T-helper 17 cell (primary cell): ENCODE measurements at regions not wholly inside any gene's neighbourhood (a gene's known extent, or its start where the extent isn't known, plus 50 kb on each side); places are given as distances from the start of the nearest gene placed in this dataset.
A peak's percentile ranks its signal among the peaks of the same experiment; 100 is the strongest.

Source experiments
- ATAC-seq: fragments of 150-1000 bp; cut with Tn5 transposase; 2 replicates; pipeline ENCODE4 v1.10.0; 2021; ENCODE audit warnings: mild to moderate bottlenecking, moderate library complexity
- DNase-seq, 3 donors: peaks; one replicate each; pipeline versions ENCODE4 v3.0.0 to v3.0.0-alpha.2; 2020 to 2021
- H3K9me3 ChIP-seq: one replicate; pipeline ENCODE4 v1.7.0; 2013; ENCODE audit warnings: low read length, mild to moderate bottlenecking; ENCODE audit not compliant: control insufficient read depth, poor library complexity, severe bottlenecking
- H3K27ac Mint-ChIP-seq: one replicate; pipeline ENCODE4 v1.8.0; 2022; ENCODE audit warnings: mild to moderate bottlenecking, moderate library complexity, mixed read lengths
- H3K27me3 Mint-ChIP-seq: one replicate; pipeline ENCODE4 v1.8.0; 2022; ENCODE audit warnings: mixed read lengths
- H3K36me3 Mint-ChIP-seq: one replicate; pipeline ENCODE4 v1.8.0; 2022; ENCODE audit warnings: low read depth, mixed read lengths
- H3K4me1 Mint-ChIP-seq: one replicate; pipeline ENCODE4 v1.8.0; 2022; ENCODE audit warnings: mild to moderate bottlenecking, mixed read lengths
- H3K4me3 Mint-ChIP-seq: one replicate; pipeline ENCODE4 v1.8.0; 2022; ENCODE audit warnings: mild to moderate bottlenecking, moderate library complexity, mixed read lengths

GRCh38 chr5:164680812-164681520 is 1175.5 kb downstream of the MAT2B start:
- H3K27ac Mint-ChIP-seq, result no peak overlapping the region
- no peak overlapping the region for H3K4me3 Mint-ChIP-seq

GRCh38 chr5:164687391-164687790 is 1182.0 kb downstream of the MAT2B start:
- H3K9me3 ChIP-seq, result no peaks in the 10 kb centered on the region
- H3K27ac Mint-ChIP-seq, result no peak overlapping the region

More at GRCh38 chr5:164680812-164681520, 1175.5 kb downstream of the MAT2B start:
- DNase-seq, result no peak
- Mint-ChIP-seq H3K4me1 (no peaks in the 10 kb centered on the region), H3K36me3 (no peaks in the 10 kb centered on the region), H3K27me3 (no peaks in the 10 kb centered on the region)
- no peaks in the 10 kb centered on the region for H3K9me3 ChIP-seq
- ATAC-seq, result no peak

GRCh38 chr5:164688437-164688836 is 1183.0 kb downstream of the MAT2B start:
- no peak overlapping the region for H3K27ac Mint-ChIP-seq
- H3K4me3 Mint-ChIP-seq, result no peak overlapping the region

More at GRCh38 chr5:164687391-164687790, 1182.0 kb downstream of the MAT2B start:
- Mint-ChIP-seq H3K4me1 (no peaks in the 10 kb centered on the region), H3K36me3 (no peaks in the 10 kb centered on the region), H3K4me3 (no peak overlapping the region), H3K27me3 (no peaks in the 10 kb centered on the region)
- DNase-seq, result no peak
- no peak for ATAC-seq

GRCh38 chr5:164708831-164709230 is 1203.4 kb downstream of the MAT2B start:
- H3K27ac Mint-ChIP-seq, result no peak overlapping the region
- H3K27me3 Mint-ChIP-seq, result no peaks in the 10 kb centered on the region
- no peaks in the 10 kb centered on the region for H3K36me3 Mint-ChIP-seq
- H3K4me3 Mint-ChIP-seq, result no peak overlapping the region
- H3K4me1 Mint-ChIP-seq, result no peaks in the 10 kb centered on the region
- DNase-seq, result no peak
- no peak for ATAC-seq
- no peaks in the 10 kb centered on the region for H3K9me3 ChIP-seq

More at GRCh38 chr5:164688437-164688836, 1183.0 kb downstream of the MAT2B start:
- no peaks in the 10 kb centered on the region for H3K36me3 Mint-ChIP-seq
- no peak for DNase-seq
- no peaks in the 10 kb centered on the region for H3K9me3 ChIP-seq
- ATAC-seq, result no peak
- H3K27me3 Mint-ChIP-seq, result no peaks in the 10 kb centered on the region
- no peaks in the 10 kb centered on the region for H3K4me1 Mint-ChIP-seq

GRCh38 chr5:164713682-164714081 is 1208.3 kb downstream of the MAT2B start:
- Mint-ChIP-seq H3K27ac (no peak overlapping the region), H3K4me3 (no peak overlapping the region), H3K4me1 (no peaks in the 10 kb centered on the region), H3K27me3 (no peaks in the 10 kb centered on the region), H3K36me3 (no peaks in the 10 kb centered on the region)
- H3K9me3 ChIP-seq, result no peaks in the 10 kb centered on the region
- ATAC-seq, result no peak
- DNase-seq, result no peak

GRCh38 chr5:164721116-164721515 is 1215.7 kb downstream of the MAT2B start:
- H3K27me3 Mint-ChIP-seq, result no peaks in the 10 kb centered on the region
- no peak for ATAC-seq
- H3K36me3 Mint-ChIP-seq, result no peaks in the 10 kb centered on the region

GRCh38 chr5:164721656-164722055 is 1216.2 kb downstream of the MAT2B start:
- Mint-ChIP-seq H3K4me1 (no peaks in the 10 kb centered on the region), H3K27me3 (no peaks in the 10 kb centered on the region), H3K27ac (no peak overlapping the region), H3K36me3 (no peaks in the 10 kb centered on the region), H3K4me3 (no peak overlapping the region)
- ATAC-seq (no peak), DNase-seq (no peak)
- no peaks in the 10 kb centered on the region for H3K9me3 ChIP-seq

More at GRCh38 chr5:164721116-164721515, 1215.7 kb downstream of the MAT2B start:
- no peak overlapping the region for H3K27ac Mint-ChIP-seq
- no peaks in the 10 kb centered on the region for H3K4me1 Mint-ChIP-seq
- DNase-seq, result no peak
- no peaks in the 10 kb centered on the region for H3K9me3 ChIP-seq
- H3K4me3 Mint-ChIP-seq, result no peak overlapping the region

- DNase-seq (no peak), ATAC-seq (no peak)
- Mint-ChIP-seq H3K36me3 (no peaks in the 10 kb centered on the region), H3K27me3 (no peaks in the 10 kb centered on the region), H3K27ac (no peak overlapping the region), H3K4me3 (no peak overlapping the region), H3K4me1 (no peaks in the 10 kb centered on the region)
- no peaks in the 10 kb centered on the region for H3K9me3 ChIP-seq
These were observed 1217.3 kb downstream of the MAT2B start for GRCh38 chr5:164722702-164723101.

- no peaks in the 10 kb centered on the region for H3K9me3 ChIP-seq
- no peaks in the 10 kb centered on the region for H3K4me1 Mint-ChIP-seq
- no peaks in the 10 kb centered on the region for H3K27me3 Mint-ChIP-seq
- DNase-seq (no peak), ATAC-seq (no peak)
- H3K27ac Mint-ChIP-seq, result no peak overlapping the region
- no peak overlapping the region for H3K4me3 Mint-ChIP-seq
- H3K36me3 Mint-ChIP-seq, result no peaks in the 10 kb centered on the region
These were observed 1221.6 kb downstream of the MAT2B start for GRCh38 chr5:164727012-164727411.

- H3K27ac Mint-ChIP-seq, result no peak overlapping the region
- no peak for DNase-seq
- no peaks in the 10 kb centered on the region for H3K4me1 Mint-ChIP-seq
- H3K9me3 ChIP-seq, result no peaks in the 10 kb centered on the region
- no peak overlapping the region for H3K4me3 Mint-ChIP-seq
- no peak for ATAC-seq
- no peaks in the 10 kb centered on the region for H3K36me3 Mint-ChIP-seq
- H3K27me3 Mint-ChIP-seq, result no peaks in the 10 kb centered on the region
These were observed 1223.3 kb downstream of the MAT2B start for GRCh38 chr5:164728733-164729132.

- no peaks in the 10 kb centered on the region for H3K36me3 Mint-ChIP-seq
- no peak for ATAC-seq
- H3K4me1 Mint-ChIP-seq, result no peaks in the 10 kb centered on the region
- H3K27ac Mint-ChIP-seq, result no peak overlapping the region
- no peak for DNase-seq
- H3K4me3 Mint-ChIP-seq, result no peak overlapping the region
- no peaks in the 10 kb centered on the region for H3K27me3 Mint-ChIP-seq
- H3K9me3 ChIP-seq, result peaks cover 2% of the 10 kb centered on the region
These were observed 1229.9 kb downstream of the MAT2B start for GRCh38 chr5:164735334-164735733.

- no peaks in the 10 kb centered on the region for H3K36me3 Mint-ChIP-seq
- H3K27ac Mint-ChIP-seq, result no peak overlapping the region
- ATAC-seq (no peak), DNase-seq (no peak)
- H3K4me3 Mint-ChIP-seq, result no peak overlapping the region
- no peaks in the 10 kb centered on the region for H3K9me3 ChIP-seq
- H3K27me3 Mint-ChIP-seq, result no peaks in the 10 kb centered on the region
- no peaks in the 10 kb centered on the region for H3K4me1 Mint-ChIP-seq
These were observed 1236.0 kb downstream of the MAT2B start for GRCh38 chr5:164741376-164741775.

- H3K4me3 Mint-ChIP-seq, result no peak overlapping the region
- no peak for DNase-seq
- H3K27ac Mint-ChIP-seq, result no peak overlapping the region
These were observed 1236.6 kb downstream of the MAT2B start for GRCh38 chr5:164742025-164742424.

GRCh38 chr5:164746723-164747122 is 1241.3 kb downstream of the MAT2B start:
- ATAC-seq, result no peak

More at GRCh38 chr5:164742025-164742424, 1236.6 kb downstream of the MAT2B start:
- peak; percentile 32 for ATAC-seq
- H3K4me1 Mint-ChIP-seq, result no peaks in the 10 kb centered on the region
- H3K27me3 Mint-ChIP-seq, result no peaks in the 10 kb centered on the region
- H3K36me3 Mint-ChIP-seq, result no peaks in the 10 kb centered on the region
- H3K9me3 ChIP-seq, result no peaks in the 10 kb centered on the region

More at GRCh38 chr5:164746723-164747122, 1241.3 kb downstream of the MAT2B start:
- H3K9me3 ChIP-seq, result no peaks in the 10 kb centered on the region
- no peak overlapping the region for H3K4me3 Mint-ChIP-seq
- H3K4me1 Mint-ChIP-seq, result no peaks in the 10 kb centered on the region
- H3K27me3 Mint-ChIP-seq, result no peaks in the 10 kb centered on the region
- no peaks in the 10 kb centered on the region for H3K36me3 Mint-ChIP-seq
- no peak overlapping the region for H3K27ac Mint-ChIP-seq
- DNase-seq, result no peak
